ENCODE measurements at regions not wholly inside any gene's neighbourhood (a gene's known extent, or its start where the extent isn't known, plus 50 kb on each side); places are given as distances from the start of the nearest gene placed in this dataset.

- Histone ChIP-seq H3K36me3 (replicated peaks; ENCODE audit: control insufficient read depth, insufficient read depth, low read length) (no peaks in the 10 kb centered on the region), H3K27me3 (ENCODE audit: control insufficient read depth, insufficient read depth, low read length) (no peaks in the 10 kb centered on the region)
- no peak for DNase-seq
These were observed 84.1 kb upstream of the LINGO1 start for GRCh38 chr15:77716632-77717332.

GRCh38 chr15:77715860-77716259, 83.1 kb upstream of the LINGO1 start:
- DNase-seq, result no peak
- H3K4me3 ChIP-seq (ENCODE audit: insufficient read depth, low read depth, low read length), result no peak overlapping the region
- no peaks in the 10 kb centered on the region for H3K36me3 ChIP-seq (replicated peaks; ENCODE audit: control insufficient read depth, insufficient read depth, low read length)
- H3K27me3 ChIP-seq (ENCODE audit: control insufficient read depth, insufficient read depth, low read length), result no peaks in the 10 kb centered on the region

More at GRCh38 chr15:77716632-77717332, 84.1 kb upstream of the LINGO1 start:
- H3K4me3 ChIP-seq (ENCODE audit: insufficient read depth, low read depth, low read length), result no peak overlapping the region

GRCh38 chr15:77715051-77715450, 82.3 kb upstream of the LINGO1 start:
- Histone ChIP-seq H3K36me3 (replicated peaks; ENCODE audit: control insufficient read depth, insufficient read depth, low read length) (no peaks in the 10 kb centered on the region), H3K4me3 (ENCODE audit: insufficient read depth, low read depth, low read length) (no peak overlapping the region), H3K27me3 (ENCODE audit: control insufficient read depth, insufficient read depth, low read length) (no peaks in the 10 kb centered on the region)
- DNase-seq, result no peak

GRCh38 chr15:77714555-77714954, 81.8 kb upstream of the LINGO1 start:
- H3K27me3 ChIP-seq (ENCODE audit: control insufficient read depth, insufficient read depth, low read length), result no peaks in the 10 kb centered on the region
- DNase-seq, result no peak
- no peak overlapping the region for H3K4me3 ChIP-seq (ENCODE audit: insufficient read depth, low read depth, low read length)
- no peaks in the 10 kb centered on the region for H3K36me3 ChIP-seq (replicated peaks; ENCODE audit: control insufficient read depth, insufficient read depth, low read length)

GRCh38 chr15:77714023-77714422, 81.3 kb upstream of the LINGO1 start:
- Histone ChIP-seq H3K27me3 (ENCODE audit: control insufficient read depth, insufficient read depth, low read length) (no peaks in the 10 kb centered on the region), H3K36me3 (replicated peaks; ENCODE audit: control insufficient read depth, insufficient read depth, low read length) (no peaks in the 10 kb centered on the region), H3K4me3 (ENCODE audit: insufficient read depth, low read depth, low read length) (no peak overlapping the region)
- no peak for DNase-seq

- Histone ChIP-seq H3K4me3 (ENCODE audit: insufficient read depth, low read depth, low read length) (no peak overlapping the region), H3K36me3 (replicated peaks; ENCODE audit: control insufficient read depth, insufficient read depth, low read length) (no peaks in the 10 kb centered on the region), H3K27me3 (ENCODE audit: control insufficient read depth, insufficient read depth, low read length) (no peaks in the 10 kb centered on the region)
- DNase-seq, result no peak
These were observed 80.6 kb upstream of the LINGO1 start for GRCh38 chr15:77713281-77713680.

GRCh38 chr15:77712438-77712837, 79.7 kb upstream of the LINGO1 start:
- Histone ChIP-seq H3K36me3 (replicated peaks; ENCODE audit: control insufficient read depth, insufficient read depth, low read length) (no peaks in the 10 kb centered on the region), H3K27me3 (ENCODE audit: control insufficient read depth, insufficient read depth, low read length) (no peaks in the 10 kb centered on the region), H3K4me3 (ENCODE audit: insufficient read depth, low read depth, low read length) (no peak overlapping the region)
- DNase-seq, result no peak

GRCh38 chr15:77710637-77711036, 77.9 kb upstream of the LINGO1 start:
- Histone ChIP-seq H3K4me3 (ENCODE audit: insufficient read depth, low read depth, low read length) (no peak overlapping the region), H3K36me3 (replicated peaks; ENCODE audit: control insufficient read depth, insufficient read depth, low read length) (no peaks in the 10 kb centered on the region), H3K27me3 (ENCODE audit: control insufficient read depth, insufficient read depth, low read length) (no peaks in the 10 kb centered on the region)
- no peak for DNase-seq

- no peak overlapping the region for H3K4me3 ChIP-seq (ENCODE audit: insufficient read depth, low read depth, low read length)
- H3K27me3 ChIP-seq (ENCODE audit: control insufficient read depth, insufficient read depth, low read length), result no peaks in the 10 kb centered on the region
- no peaks in the 10 kb centered on the region for H3K36me3 ChIP-seq (replicated peaks; ENCODE audit: control insufficient read depth, insufficient read depth, low read length)
- DNase-seq, result no peak
These were observed 77.5 kb upstream of the LINGO1 start for GRCh38 chr15:77710206-77710605.

- DNase-seq, result no peak
- Histone ChIP-seq H3K27me3 (ENCODE audit: control insufficient read depth, insufficient read depth, low read length) (no peaks in the 10 kb centered on the region), H3K36me3 (replicated peaks; ENCODE audit: control insufficient read depth, insufficient read depth, low read length) (no peaks in the 10 kb centered on the region), H3K4me3 (ENCODE audit: insufficient read depth, low read depth, low read length) (no peak overlapping the region)
These were observed 76.6 kb upstream of the LINGO1 start for GRCh38 chr15:77709135-77709886.

GRCh38 chr15:77706482-77707244, 74.0 kb upstream of the LINGO1 start:
- no peak for DNase-seq
- no peaks in the 10 kb centered on the region for H3K27me3 ChIP-seq (ENCODE audit: control insufficient read depth, insufficient read depth, low read length)
- no peak overlapping the region for H3K4me3 ChIP-seq (ENCODE audit: insufficient read depth, low read depth, low read length)
- H3K36me3 ChIP-seq (replicated peaks; ENCODE audit: control insufficient read depth, insufficient read depth, low read length), result no peaks in the 10 kb centered on the region

- no peaks in the 10 kb centered on the region for H3K36me3 ChIP-seq (replicated peaks; ENCODE audit: control insufficient read depth, insufficient read depth, low read length)
- peak; percentile 96 for DNase-seq
- H3K27me3 ChIP-seq (ENCODE audit: control insufficient read depth, insufficient read depth, low read length), result no peaks in the 10 kb centered on the region
- no peak overlapping the region for H3K4me3 ChIP-seq (ENCODE audit: insufficient read depth, low read depth, low read length)
These were observed 69.7 kb upstream of the LINGO1 start for GRCh38 chr15:77702211-77702957.

GRCh38 chr15:77698481-77698880, 65.8 kb upstream of the LINGO1 start:
- Histone ChIP-seq H3K4me3 (ENCODE audit: insufficient read depth, low read depth, low read length) (no peak overlapping the region), H3K36me3 (replicated peaks; ENCODE audit: control insufficient read depth, insufficient read depth, low read length) (no peaks in the 10 kb centered on the region), H3K27me3 (ENCODE audit: control insufficient read depth, insufficient read depth, low read length) (no peaks in the 10 kb centered on the region)
- DNase-seq, result no peak

GRCh38 chr15:77697893-77698292, 65.2 kb upstream of the LINGO1 start:
- no peaks in the 10 kb centered on the region for H3K27me3 ChIP-seq (ENCODE audit: control insufficient read depth, insufficient read depth, low read length)
- H3K4me3 ChIP-seq (ENCODE audit: insufficient read depth, low read depth, low read length), result no peak overlapping the region
- DNase-seq, result no peak
- no peaks in the 10 kb centered on the region for H3K36me3 ChIP-seq (replicated peaks; ENCODE audit: control insufficient read depth, insufficient read depth, low read length)
